ENCODE measurements at regions not wholly inside any gene's neighbourhood (a gene's known extent, or its start where the extent isn't known, plus 50 kb on each side); places are given as distances from the start of the nearest gene placed in this dataset.
"Not testable (repeated sequence)": the region's sequence is repeated elsewhere in the genome, so short reads cannot be mapped to it uniquely, and the experiment has no call there.

GRCh38 chr1:221514806-221515205 lies 227.1 kb downstream of the DUSP10 start:
- no peak for DNase-seq
- Mint-ChIP-seq H3K9me3 (no peaks in the 10 kb centered on the region), H3K4me1 (peaks cover 0 to 1% of the 10 kb centered on the region in 2 donors), H3K36me3 (no peaks in the 10 kb centered on the region), H3K4me3 (no peak overlapping the region), H3K27me3 (peaks cover 0 to 3% of the 10 kb centered on the region in 2 donors), H3K27ac (no peak overlapping the region)
- no peak for ATAC-seq (replicated peaks)

GRCh38 chr1:221515496-221515895 lies 226.4 kb downstream of the DUSP10 start:
- Mint-ChIP-seq H3K27me3 (peaks cover 0 to 3% of the 10 kb centered on the region in 2 donors), H3K4me3 (no peak overlapping the region), H3K4me1 (no peaks in the 10 kb centered on the region), H3K36me3 (no peaks in the 10 kb centered on the region), H3K27ac (no peak overlapping the region), H3K9me3 (no peaks in the 10 kb centered on the region)
- DNase-seq (no peak), ATAC-seq (replicated peaks) (no peak)

GRCh38 chr1:221517961-221518360 lies 223.9 kb downstream of the DUSP10 start:
- Mint-ChIP-seq H3K4me3 (no peak overlapping the region), H3K4me1 (no peaks in the 10 kb centered on the region), H3K36me3 (no peaks in the 10 kb centered on the region), H3K27ac (no peak overlapping the region), H3K9me3 (no peaks in the 10 kb centered on the region), H3K27me3 (peaks cover 0 to 3% of the 10 kb centered on the region in 2 donors)
- no peak for DNase-seq
- ATAC-seq (replicated peaks): no peak

GRCh38 chr1:221520250-221520649 lies 221.6 kb downstream of the DUSP10 start:
- Mint-ChIP-seq H3K27ac (no peak overlapping the region), H3K36me3 (no peaks in the 10 kb centered on the region), H3K27me3 (peaks cover 0 to 3% of the 10 kb centered on the region in 2 donors), H3K9me3 (no peaks in the 10 kb centered on the region), H3K4me1 (no peaks in the 10 kb centered on the region), H3K4me3 (no peak overlapping the region)
- DNase-seq (no peak), ATAC-seq (replicated peaks) (no peak)

GRCh38 chr1:221521686-221522085 lies 220.2 kb downstream of the DUSP10 start:
- Mint-ChIP-seq H3K4me1 (no peaks in the 10 kb centered on the region), H3K27ac (no peak overlapping the region)
- DNase-seq: no peak

GRCh38 chr1:221522529-221522940 lies 219.4 kb downstream of the DUSP10 start:
- ATAC-seq (replicated peaks) (no peak), DNase-seq (no peak)
- Mint-ChIP-seq H3K9me3 (no peaks in the 10 kb centered on the region), H3K27me3 (peaks cover 0 to under 1% of the 10 kb centered on the region in 2 donors), H3K36me3 (no peaks in the 10 kb centered on the region), H3K4me1 (no peaks in the 10 kb centered on the region), H3K27ac (no peak overlapping the region), H3K4me3 (no peak overlapping the region)

More at GRCh38 chr1:221521686-221522085, 220.2 kb downstream of the DUSP10 start:
- H3K36me3 Mint-ChIP-seq: no peaks in the 10 kb centered on the region
- no peak overlapping the region for H3K4me3 Mint-ChIP-seq
- H3K9me3 Mint-ChIP-seq: no peaks in the 10 kb centered on the region
- ATAC-seq (replicated peaks): no peak
- peaks cover 0 to 3% of the 10 kb centered on the region in 2 donors for H3K27me3 Mint-ChIP-seq

GRCh38 chr1:221525749-221526148 lies 216.1 kb downstream of the DUSP10 start:
- Mint-ChIP-seq H3K27ac (no peak overlapping the region), H3K9me3 (no peaks in the 10 kb centered on the region), H3K4me3 (no peak overlapping the region), H3K36me3 (no peaks in the 10 kb centered on the region), H3K27me3 (peaks cover 2 to 8% of the 10 kb centered on the region in 2 donors), H3K4me1 (no peaks in the 10 kb centered on the region)
- DNase-seq (no peak), ATAC-seq (replicated peaks) (no peak)

- Mint-ChIP-seq H3K9me3 (no peaks in the 10 kb centered on the region), H3K36me3 (no peaks in the 10 kb centered on the region), H3K4me1 (no peaks in the 10 kb centered on the region), H3K27me3 (peaks cover 16 to 18% of the 10 kb centered on the region in 2 donors), H3K27ac (no peak overlapping the region), H3K4me3 (no peak overlapping the region)
- no peak for ATAC-seq (replicated peaks)
- DNase-seq: no peak
Observed at GRCh38 chr1:221527302-221527701, 214.6 kb downstream of the DUSP10 start.

- H3K9me3 Mint-ChIP-seq: no peaks in the 10 kb centered on the region
- no peaks in the 10 kb centered on the region for H3K36me3 Mint-ChIP-seq
- ATAC-seq (replicated peaks) (no peak), DNase-seq (no peak)
- no peak overlapping the region for H3K27ac Mint-ChIP-seq
- H3K27me3 Mint-ChIP-seq: peaks cover 16 to 23% of the 10 kb centered on the region in 2 donors
- H3K4me1 Mint-ChIP-seq: no peaks in the 10 kb centered on the region
- H3K4me3 Mint-ChIP-seq: no peak overlapping the region
Observed at GRCh38 chr1:221527886-221528624, 213.8 kb downstream of the DUSP10 start.

GRCh38 chr1:221530159-221530558 lies 211.7 kb downstream of the DUSP10 start:
- H3K36me3 Mint-ChIP-seq; H3K4me1 Mint-ChIP-seq; H3K4me3 Mint-ChIP-seq; H3K27ac Mint-ChIP-seq; H3K9me3 Mint-ChIP-seq; ATAC-seq (replicated peaks); DNase-seq: not testable (repeated sequence)
- H3K27me3 Mint-ChIP-seq: peaks cover 16 to 24% of the 10 kb centered on the region in 2 donors

GRCh38 chr1:221530791-221531190 lies 211.1 kb downstream of the DUSP10 start:
- Mint-ChIP-seq H3K9me3 (no peaks in the 10 kb centered on the region), H3K36me3 (no peaks in the 10 kb centered on the region), H3K4me3 (no peak overlapping the region), H3K27ac (no peak overlapping the region), H3K4me1 (no peaks in the 10 kb centered on the region), H3K27me3 (peaks cover 16 to 30% of the 10 kb centered on the region in 2 donors)
- DNase-seq (no peak), ATAC-seq (replicated peaks) (no peak)

GRCh38 chr1:221532071-221532773 lies 209.7 kb downstream of the DUSP10 start:
- no peaks in the 10 kb centered on the region for H3K9me3 Mint-ChIP-seq
- H3K27ac Mint-ChIP-seq: no peak overlapping the region
- ATAC-seq (replicated peaks) (no peak), DNase-seq (no peak)
- no peaks in the 10 kb centered on the region for H3K4me1 Mint-ChIP-seq
- no peak overlapping the region for H3K4me3 Mint-ChIP-seq
- H3K36me3 Mint-ChIP-seq: no peaks in the 10 kb centered on the region
- H3K27me3 Mint-ChIP-seq: peaks cover 21 to 30% of the 10 kb centered on the region in 2 donors

- Mint-ChIP-seq H3K4me1 (peaks cover 6 to 7% of the 10 kb centered on the region in 2 donors), H3K36me3 (no peaks in the 10 kb centered on the region), H3K27me3 (peaks cover 17 to 20% of the 10 kb centered on the region in 2 donors), H3K9me3 (no peaks in the 10 kb centered on the region), H3K4me3 (no peak overlapping the region), H3K27ac (no peak overlapping the region)
- ATAC-seq (replicated peaks) (no peak), DNase-seq (no peak)
Observed at GRCh38 chr1:221541296-221541695, 200.6 kb downstream of the DUSP10 start.

- H3K27me3 Mint-ChIP-seq: peaks cover 12 to 14% of the 10 kb centered on the region in 2 donors
- H3K27ac Mint-ChIP-seq: no peak overlapping the region
- H3K36me3 Mint-ChIP-seq: no peaks in the 10 kb centered on the region
- peaks cover 6 to 7% of the 10 kb centered on the region in 2 donors for H3K4me1 Mint-ChIP-seq
- no peak overlapping the region for H3K4me3 Mint-ChIP-seq
- DNase-seq: no peak
- no peak for ATAC-seq (replicated peaks)
- H3K9me3 Mint-ChIP-seq: peaks cover 0 to 1% of the 10 kb centered on the region in 2 donors
Observed at GRCh38 chr1:221543529-221544120, 198.3 kb downstream of the DUSP10 start.

All from stimulated activated naive B cell treated with anti-CD40 and anti-IgM and Interleukin-4, amounts not matched to agents 10 μg/mL and 1 μg/mL and 100 μg/mL, for 72 hours (primary cell).